ENCODE measurements at regions not wholly inside any gene's neighbourhood (a gene's known extent, or its start where the extent isn't known, plus 50 kb on each side); places are given as distances from the start of the nearest gene placed in this dataset.

DNA sequence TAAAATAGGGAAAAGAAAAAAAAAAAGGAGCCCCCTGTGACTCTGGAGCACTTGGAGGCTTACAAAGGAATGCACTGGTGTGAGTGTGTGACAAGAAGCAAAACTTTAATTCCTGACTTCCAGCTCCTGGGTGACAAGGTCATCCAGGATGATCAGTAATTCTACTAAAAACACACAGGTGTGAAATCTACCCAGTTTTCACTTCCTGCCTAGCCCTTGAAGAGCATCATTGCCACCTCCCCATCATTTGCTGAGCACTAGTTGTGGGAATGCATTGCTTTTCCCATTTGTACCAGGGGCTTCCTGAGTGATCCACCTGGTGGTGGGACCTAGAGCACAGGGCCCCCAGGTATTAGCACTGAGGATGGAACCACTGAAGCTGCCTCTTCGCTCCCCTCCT lies 139.7 kb upstream of the RIOK3 start:
- TF ChIP-seq ESRRG (CRISPR knock-in tag; IDR thresholded peaks at IDR 0.05) (no peak), ARNTL (CRISPR knock-in tag; IDR thresholded peaks at IDR 0.05; ENCODE audit: borderline replicate concordance, low read depth) (no peak), ZNF70 (CRISPR knock-in tag; IDR thresholded peaks at IDR 0.05) (no peak), CREB5 (CRISPR knock-in tag; IDR thresholded peaks at IDR 0.05; ENCODE audit: low read depth) (no peak), ISL1 (CRISPR knock-in tag; IDR thresholded peaks at IDR 0.05) (no peak), BACH2 (CRISPR knock-in tag; IDR thresholded peaks at IDR 0.05; ENCODE audit: borderline replicate concordance) (no peak), RARB (CRISPR knock-in tag; IDR thresholded peaks at IDR 0.05) (no peak), TCF4 (CRISPR knock-in tag; IDR thresholded peaks at IDR 0.05; ENCODE audit: borderline replicate concordance) (no peak), OSR1 (CRISPR knock-in tag; IDR thresholded peaks at IDR 0.05) (no peak), ZFP3 (CRISPR knock-in tag; IDR thresholded peaks at IDR 0.05) (no peak), ZFP30 (CRISPR knock-in tag; IDR thresholded peaks at IDR 0.05) (no peak)
- TF ChIP-seq, protein P1, sequence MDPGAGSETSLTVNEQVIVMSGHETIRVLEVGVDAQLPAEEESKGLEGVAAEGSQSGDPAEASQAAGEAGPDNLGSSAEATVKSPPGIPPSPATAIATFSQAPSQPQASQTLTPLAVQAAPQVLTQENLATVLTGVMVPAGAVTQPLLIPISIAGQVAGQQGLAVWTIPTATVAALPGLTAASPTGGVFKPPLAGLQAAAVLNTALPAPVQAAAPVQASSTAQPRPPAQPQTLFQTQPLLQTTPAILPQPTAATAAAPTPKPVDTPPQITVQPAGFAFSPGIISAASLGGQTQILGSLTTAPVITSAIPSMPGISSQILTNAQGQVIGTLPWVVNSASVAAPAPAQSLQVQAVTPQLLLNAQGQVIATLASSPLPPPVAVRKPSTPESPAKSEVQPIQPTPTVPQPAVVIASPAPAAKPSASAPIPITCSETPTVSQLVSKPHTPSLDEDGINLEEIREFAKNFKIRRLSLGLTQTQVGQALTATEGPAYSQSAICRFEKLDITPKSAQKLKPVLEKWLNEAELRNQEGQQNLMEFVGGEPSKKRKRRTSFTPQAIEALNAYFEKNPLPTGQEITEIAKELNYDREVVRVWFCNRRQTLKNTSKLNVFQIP (CRISPR knock-in tag; IDR thresholded peaks at IDR 0.05; ENCODE audit: borderline replicate concordance, low read depth): no peak
- TF ChIP-seq, protein P2, sequence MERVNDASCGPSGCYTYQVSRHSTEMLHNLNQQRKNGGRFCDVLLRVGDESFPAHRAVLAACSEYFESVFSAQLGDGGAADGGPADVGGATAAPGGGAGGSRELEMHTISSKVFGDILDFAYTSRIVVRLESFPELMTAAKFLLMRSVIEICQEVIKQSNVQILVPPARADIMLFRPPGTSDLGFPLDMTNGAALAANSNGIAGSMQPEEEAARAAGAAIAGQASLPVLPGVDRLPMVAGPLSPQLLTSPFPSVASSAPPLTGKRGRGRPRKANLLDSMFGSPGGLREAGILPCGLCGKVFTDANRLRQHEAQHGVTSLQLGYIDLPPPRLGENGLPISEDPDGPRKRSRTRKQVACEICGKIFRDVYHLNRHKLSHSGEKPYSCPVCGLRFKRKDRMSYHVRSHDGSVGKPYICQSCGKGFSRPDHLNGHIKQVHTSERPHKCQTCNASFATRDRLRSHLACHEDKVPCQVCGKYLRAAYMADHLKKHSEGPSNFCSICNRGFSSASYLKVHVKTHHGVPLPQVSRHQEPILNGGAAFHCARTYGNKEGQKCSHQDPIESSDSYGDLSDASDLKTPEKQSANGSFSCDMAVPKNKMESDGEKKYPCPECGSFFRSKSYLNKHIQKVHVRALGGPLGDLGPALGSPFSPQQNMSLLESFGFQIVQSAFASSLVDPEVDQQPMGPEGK (CRISPR knock-in tag; IDR thresholded peaks at IDR 0.05; ENCODE audit: borderline replicate concordance): no peak
